Femur (tissue), 1 donor: ENCODE measurements at regions not wholly inside any gene's neighbourhood (a gene's known extent, or its start where the extent isn't known, plus 50 kb on each side); places are given as distances from the start of the nearest gene placed in this dataset.
"Not testable (repeated sequence)": the region's sequence is repeated elsewhere in the genome, so short reads cannot be mapped to it uniquely, and the experiment has no call there.

Source experiments
- DNase-seq: peaks from one replicate; pipeline ENCODE4 v3.0.0-alpha.2; 2017

DNA sequence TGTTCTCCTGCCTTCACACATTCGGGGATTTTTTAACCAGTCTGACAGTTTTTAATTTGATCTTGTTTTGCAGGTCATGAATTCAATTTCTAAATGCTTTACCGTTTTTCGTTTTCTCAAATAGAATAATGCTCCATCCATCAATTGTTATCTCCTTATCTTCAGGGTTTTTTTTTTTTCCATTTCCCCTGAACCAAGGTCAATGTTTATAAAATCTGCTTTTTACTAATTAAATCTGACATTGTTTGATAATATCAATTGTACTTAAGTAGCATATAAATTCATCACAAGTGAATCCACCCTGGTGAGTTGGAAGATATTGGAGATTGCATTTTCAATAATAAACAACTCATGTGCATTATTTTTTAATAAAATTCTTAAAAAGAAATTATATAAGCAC is 2004.6 kb upstream of the WWC1 start:
- DNase-seq: no peak

DNA sequence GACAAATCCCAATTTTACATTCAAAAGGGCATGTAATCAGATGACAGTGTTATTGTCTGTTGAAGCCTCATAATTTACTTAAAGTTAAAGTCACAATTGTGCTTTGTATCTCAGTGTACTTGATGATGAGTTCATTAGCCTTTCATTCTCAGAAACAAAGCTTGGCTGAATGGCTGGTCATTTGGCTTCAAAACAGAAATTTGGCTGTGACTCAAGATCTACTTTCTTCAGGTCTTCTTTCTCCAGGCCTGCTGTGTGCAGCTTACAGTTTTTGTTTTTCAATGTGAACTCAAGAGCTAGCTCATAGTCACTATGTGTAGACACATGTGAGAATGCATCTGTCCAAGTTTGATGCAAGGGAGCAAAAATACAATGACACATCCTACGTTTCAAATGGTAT is 2003.6 kb upstream of the WWC1 start:
- DNase-seq: no peak

DNA sequence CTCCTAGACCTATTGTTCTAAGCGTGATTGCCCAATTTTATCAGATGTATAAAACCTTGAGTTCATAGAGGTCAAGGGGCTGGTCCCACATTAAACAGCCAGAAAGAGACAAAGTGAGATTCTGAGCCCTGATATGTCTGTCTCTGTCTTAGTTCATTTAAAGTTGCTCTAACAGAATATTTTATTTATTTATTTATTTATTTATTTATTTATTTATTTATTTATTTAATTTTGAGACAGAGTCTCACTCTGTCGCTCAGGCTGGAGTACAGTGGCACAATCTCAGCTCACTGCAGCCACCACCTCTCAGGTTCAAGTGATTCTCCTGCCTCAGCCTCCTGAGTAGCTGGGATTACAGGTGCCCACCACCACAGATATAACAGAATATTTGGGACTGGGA is 1999.6 kb upstream of the WWC1 start:
- DNase-seq: not testable (repeated sequence)

DNA sequence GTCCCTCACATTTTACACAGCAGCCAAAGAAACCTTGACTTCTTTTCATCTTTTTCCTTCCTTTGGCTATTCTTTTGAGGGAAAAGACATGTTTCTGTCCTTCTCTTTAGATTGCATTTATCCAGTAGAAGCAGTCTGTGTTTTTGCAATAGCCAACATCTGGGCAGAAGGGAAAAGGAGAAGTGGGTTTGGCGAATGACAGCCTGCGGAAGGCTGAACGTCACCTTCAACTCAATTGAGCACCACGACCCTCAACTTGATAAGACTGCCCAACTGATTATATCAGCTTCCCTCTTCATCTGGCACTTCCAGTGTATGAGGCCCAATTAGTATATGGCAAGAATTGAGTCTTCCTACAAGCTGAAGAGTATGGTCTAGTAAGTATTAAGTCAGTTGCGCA is 1997.6 kb upstream of the WWC1 start:
- DNase-seq: no peak

DNA sequence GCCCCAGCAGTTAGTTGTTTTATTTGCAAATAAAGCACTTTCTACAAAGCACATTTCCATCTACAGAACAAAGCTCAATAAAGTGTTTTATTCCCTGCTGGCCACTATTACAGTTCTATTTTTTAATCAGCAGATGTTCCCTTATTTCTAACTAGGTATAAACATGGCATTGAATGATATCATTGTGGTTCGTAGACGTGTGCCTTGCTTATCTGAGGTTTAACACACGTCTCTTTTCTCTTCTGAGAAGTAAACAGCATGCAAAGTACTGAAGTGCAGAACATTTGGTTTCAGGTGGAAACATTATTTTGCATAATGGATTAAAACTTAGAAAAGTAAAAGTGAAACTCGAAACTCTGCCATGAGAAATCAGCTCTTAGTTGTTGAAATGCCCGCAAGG is 1989.3 kb upstream of the WWC1 start:
- DNase-seq: no peak

DNA sequence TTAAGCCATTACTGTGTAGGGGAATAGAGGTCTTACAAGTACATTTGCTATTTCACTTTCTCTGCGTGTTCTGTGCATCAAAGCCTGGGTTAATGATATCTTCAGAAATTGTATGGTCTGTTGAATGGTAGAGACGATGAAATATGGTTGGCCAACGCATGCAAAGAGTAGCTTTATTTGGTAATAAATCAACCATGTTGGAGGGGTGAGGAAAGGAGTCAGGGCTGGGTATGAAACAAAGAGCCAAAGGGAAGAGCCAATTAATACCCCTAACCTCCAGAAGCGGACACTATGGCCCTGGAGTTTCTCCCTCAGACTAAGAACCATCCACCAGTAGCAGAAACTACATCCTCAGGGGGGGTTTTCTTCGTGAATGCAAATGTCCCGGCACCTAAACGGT is 1974.0 kb upstream of the WWC1 start:
- DNase-seq: no peak

DNA sequence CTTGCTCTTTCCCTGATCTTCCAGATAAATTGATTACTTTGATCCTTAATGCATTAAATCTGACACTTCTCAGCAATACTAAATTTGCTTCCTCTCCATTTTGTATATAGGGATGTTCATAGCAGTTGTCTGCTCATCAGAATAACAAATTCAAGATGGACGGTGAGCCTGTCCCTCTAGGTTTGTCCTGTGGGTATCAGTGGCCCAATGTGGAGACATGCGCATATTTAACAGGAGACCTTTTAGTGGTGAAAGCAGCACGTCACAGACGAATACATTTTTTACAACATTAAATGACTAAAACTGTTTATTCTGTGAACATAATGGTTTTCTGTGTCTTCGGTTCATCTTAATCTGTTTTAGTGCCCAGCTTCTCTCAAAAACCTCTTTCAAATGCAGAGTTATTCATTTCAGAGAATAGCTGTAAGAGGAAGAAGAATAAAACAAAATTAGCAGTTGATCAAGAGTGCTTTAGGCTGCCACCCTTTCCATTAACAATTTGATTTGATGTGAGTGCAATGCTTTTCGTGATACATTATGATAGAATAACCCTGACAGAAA is 1970.4 kb upstream of the WWC1 start:
- DNase-seq: no peak

DNA sequence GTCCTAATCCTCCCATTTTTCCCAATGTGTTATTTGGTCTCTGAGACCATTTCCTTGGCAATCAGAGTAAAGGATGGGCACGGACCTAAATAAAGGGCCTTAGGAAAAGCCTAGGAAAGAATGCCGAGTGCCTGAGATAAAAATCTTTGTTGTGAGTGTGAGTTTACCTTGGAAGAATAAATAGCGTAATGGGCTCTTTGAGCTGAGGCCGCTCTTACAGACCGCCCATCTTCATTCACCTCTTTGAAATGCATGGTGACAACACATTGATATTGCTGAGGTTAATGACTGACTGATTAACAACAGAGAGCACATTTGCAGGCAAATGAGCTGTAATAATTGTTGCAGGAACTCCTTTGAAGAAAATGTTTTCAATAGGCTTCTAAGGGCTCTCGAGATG is 1967.1 kb upstream of the WWC1 start:
- no peak for DNase-seq

DNA sequence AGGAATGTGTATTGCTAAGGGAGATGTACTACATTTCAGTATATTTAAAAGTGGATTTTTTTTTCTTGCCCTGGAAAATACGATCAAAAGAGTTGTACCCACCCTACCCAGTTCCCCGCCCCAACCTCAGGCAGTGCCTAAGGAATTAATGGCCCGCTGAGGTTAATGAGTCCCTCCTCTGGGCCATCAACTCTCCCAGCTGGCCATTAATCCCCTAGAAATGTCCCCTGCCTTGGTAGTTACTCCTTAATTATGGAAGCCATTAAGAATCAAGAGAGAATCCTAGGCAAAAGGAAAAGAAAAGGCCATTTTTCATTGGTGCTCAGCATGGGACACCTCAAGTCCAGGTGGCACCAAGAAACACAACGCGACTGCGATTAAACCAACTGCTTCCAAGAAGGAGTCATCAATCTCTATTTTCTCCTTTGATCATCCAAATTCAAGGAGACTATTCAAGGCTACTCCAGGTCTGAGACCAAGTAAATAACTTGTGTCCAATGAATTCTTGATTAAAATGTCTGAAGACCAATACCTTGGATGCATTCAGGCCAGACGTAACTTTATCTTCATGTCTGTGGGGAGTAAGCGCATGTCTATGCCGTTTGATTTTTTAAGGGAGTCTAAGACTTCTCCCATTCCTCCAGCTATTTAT is 1962.2 kb upstream of the WWC1 start:
- DNase-seq: no peak

DNA sequence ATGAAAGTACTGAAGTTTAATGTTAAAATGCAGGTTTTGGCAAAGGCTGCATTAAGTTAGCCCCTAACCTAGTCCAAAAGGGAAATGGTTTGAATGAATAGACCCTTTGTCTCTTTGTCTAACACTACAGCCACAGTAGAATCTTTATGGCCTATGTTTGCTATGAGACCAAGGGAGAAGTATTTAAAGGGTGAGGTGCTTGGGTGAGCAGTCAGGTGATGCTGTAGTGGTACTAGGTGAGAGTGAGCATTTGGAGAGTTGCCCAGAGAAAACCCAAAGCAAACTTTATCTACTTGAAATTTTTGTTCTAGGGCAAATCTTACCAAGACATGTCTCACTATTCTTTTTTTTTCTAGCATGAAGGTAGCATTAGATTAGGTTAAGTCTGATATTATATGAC is 1961.4 kb upstream of the WWC1 start:
- DNase-seq: no peak

DNA sequence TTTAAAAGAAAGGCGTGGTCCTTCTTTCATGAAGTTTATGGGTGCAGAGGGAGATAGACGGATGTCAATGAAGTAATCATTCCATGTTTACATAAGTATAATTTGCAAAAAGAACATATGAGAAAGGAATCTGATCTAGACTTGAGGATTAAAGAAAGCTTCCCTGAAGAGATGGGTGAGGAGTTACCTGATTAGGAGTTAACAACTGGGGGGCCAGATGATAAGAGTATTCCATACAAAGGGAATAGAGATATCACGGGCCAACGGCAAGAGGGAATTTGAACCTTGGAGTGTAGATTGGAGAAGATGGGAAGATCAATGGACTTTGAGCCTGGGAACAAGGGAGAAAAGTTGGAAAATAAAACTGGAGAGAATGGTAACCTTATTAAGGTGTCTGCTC is 1959.9 kb upstream of the WWC1 start:
- DNase-seq: no peak

DNA sequence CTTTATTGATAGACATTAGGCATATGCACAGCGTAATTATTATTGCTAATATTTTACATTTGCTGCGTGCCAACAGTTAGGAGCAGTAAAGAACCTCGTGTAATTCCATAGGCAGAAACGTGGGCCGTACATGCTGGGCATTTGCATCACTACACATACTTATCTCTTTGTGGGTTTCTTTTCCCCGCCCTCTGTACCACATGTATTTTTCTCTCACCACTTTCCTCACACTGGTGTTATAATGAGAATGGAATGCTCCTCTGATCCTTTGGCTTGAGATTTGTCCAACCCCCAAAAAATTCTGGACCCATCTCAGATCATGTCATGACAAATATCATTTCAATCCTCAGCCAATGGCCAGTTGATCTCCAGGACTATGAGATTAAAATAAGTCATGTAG is 1952.6 kb upstream of the WWC1 start:
- no peak for DNase-seq

DNA sequence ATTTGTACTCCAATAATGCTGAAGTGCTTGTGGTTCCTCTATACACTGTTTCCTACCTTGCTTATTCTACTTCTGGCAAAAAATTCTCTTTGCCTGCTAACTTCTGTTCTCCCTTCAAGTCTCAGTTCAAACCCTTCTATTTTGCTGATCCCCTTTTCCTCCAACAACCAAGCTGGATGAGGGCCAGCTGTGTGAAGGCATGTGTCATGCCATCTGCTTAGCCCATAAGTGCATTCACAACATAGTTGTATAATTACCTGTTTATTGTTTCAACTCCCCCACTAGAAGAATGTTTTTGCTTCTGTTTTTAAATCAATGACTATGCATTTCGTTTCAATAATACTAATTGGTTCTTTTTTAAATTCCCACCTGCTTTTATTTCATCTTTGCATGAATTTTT is 1951.4 kb upstream of the WWC1 start:
- DNase-seq: no peak

DNA sequence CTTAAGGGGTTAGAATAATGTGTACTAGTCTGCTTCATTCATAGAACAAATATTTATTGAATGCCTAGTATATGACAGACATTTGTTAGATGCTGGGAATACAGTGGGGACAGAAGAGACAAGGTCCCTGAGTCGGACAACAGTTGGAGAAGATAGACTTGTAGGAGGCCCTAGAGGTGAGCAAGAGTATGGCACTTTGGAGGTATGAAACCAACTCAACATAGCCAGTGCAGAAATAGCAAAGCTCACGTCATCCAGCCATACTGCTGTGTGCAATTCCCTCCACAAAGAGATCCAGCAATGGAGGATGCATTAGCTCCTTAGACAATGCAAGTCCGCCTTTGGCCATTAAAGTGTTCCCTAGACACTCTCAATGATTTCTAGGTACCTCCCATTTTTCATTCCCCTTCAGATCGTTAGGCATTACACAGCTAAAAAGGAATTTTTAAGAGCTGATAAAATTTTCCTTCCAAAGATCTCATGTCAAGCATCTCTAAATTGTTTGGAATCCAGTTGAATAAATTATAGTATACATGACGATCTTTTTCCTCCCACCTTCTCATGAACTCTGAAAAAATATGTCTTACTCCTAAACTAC is 1949.6 kb upstream of the WWC1 start:
- no peak for DNase-seq

DNA sequence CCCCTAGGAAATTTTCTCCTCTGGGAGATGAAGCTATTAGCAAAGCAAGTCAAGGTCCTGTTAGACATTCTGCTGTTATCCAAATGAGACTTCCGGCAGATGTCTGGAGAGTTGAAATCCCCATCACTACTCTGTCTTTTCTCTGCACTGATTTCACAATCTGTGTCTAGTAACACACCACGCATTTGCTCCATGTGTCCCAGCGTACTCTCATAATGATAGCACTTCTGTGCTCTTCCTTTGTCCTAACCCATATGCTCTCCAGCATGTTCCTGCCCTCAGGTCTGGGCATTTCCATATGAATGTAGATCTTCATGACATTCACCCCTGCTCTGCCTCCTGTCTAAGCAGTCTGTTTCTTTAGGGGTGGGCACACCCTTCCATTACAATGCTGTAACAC is 1949.0 kb upstream of the WWC1 start:
- DNase-seq: no peak

DNA sequence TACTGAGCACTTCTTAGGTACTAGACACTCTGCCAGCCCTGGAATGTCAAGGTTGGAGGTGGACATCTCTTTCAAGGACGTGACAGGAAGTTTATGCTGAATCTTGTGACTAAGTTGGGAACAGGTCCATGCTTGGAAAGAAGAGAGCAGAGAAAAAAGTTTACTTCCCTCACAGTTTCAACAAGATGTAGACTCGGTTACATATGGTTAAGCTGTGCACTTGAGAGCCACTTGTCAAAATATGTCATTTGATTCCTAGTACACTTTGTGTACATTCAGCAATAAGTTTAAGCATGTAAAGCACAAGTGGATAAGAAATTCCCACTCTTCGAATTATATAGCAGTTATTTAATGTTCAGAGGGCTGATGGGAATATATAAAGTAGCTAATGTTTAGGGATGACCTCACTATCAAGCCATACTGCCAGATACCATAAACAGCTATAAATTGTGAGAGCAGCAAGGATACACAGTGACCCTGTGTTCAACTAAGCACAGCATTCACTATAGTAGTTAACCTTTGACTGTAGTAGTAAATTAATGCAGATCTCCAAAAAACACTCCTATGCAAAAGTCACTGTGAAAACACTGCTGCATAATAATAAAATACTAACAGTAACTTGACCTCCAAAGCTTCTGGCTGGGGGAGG is 1944.6 kb upstream of the WWC1 start:
- no peak for DNase-seq

DNA sequence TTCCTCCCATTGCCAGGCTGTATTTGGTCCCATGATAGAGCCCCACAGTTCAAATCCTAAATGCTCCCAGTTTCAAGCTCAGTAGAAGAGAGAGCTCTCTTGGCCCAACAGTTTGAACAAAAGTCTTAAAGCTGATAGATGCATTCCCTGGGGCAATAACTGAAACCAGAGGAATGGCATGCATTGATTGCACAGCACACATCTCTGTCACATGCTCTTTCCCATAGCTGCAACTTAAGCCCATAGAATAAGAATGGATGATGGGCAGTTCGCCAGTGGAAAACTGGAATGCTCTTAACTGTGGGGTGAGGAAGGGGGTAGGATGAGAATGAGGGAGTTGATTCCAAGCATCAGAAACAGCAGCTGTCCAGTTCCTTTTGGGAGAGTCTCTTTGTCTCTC is 1942.4 kb upstream of the WWC1 start:
- peak; percentile 58 for DNase-seq

DNA sequence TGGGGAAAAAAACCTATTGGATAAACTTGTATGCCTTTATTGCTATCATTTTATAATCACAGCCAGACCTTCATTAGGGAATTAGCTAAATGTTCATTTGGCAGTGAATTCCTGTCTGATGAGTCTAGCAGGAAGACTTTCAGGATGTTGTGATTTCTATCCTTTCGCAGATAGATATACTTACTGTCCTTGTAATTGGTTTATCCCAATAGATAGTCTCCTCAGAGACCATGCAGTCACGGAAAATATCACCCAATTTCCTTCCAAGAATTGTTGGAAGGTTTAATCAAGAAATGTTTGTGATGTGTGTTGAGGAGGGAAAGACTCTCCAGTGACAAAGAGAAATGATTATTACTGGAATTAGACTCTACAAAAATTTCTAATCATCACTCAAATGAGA is 1937.9 kb upstream of the WWC1 start:
- DNase-seq: no peak

DNA sequence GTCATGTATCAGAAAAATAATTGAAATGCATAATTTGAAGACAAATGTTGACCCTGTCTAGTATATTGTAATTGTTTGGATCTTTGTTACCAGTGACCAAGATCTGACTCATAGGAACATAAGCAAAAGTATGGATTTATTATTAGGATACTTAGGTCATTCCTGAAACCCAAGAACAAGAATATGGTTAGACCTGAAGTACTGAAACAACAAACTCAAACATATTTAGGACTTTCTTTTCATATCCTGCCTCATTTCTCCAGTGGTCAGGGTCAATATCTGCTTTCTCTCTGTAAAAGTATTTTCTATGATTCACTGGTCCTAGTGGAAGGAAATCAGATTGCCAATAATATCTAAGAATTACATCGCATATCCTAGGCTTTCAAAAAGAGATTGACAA is 1937.1 kb upstream of the WWC1 start:
- no peak for DNase-seq

DNA sequence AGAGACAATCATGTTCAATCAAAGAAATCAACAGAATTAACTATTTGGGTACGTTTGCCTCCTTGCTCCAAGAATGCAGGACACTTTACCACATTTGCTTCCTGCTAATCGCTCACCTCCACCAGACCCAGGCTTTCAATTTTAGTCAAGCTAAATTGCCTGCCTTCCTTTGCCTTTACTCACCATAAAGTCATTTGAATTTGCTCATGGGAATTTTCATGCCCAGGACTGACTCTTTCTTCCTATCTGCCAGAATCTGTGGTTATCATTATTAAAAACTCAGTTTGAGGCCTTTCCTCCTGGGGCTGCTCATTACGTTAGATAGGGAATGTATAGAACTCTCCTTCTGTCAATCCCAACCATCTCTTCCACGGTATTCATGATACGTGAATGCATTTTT is 1935.3 kb upstream of the WWC1 start:
- DNase-seq: no peak

DNA sequence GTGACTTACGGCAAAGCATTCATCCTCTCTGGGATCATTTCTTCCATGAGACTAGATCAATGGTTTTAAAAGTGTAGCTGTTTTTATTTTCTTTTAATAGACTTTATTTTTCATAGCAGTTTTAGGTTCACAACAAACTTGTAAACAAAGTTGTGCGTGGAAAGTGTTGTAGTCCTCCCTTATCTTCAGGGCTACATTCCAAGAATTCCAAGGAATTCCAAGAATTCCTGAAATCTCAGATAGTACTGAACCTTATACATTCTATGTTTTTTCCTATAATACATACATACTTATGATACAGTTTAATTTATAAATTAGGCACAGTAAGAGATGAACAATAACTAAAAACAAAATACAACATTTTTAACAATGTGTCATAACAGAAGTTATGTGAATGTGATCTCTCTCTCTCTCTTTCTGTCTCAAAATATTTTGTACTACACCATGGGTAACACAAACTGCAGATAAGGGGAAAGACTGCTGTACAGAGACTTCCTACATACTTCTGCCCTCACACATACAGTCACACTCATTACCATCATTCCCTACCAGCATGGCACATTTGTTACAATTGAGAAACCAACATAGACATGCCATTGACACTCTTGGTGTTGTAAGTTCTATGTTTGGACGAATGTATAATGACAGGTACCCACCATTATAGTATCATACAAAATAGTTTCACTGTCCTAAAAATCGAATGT is 1933.2 kb upstream of the WWC1 start:
- DNase-seq: no peak

DNA sequence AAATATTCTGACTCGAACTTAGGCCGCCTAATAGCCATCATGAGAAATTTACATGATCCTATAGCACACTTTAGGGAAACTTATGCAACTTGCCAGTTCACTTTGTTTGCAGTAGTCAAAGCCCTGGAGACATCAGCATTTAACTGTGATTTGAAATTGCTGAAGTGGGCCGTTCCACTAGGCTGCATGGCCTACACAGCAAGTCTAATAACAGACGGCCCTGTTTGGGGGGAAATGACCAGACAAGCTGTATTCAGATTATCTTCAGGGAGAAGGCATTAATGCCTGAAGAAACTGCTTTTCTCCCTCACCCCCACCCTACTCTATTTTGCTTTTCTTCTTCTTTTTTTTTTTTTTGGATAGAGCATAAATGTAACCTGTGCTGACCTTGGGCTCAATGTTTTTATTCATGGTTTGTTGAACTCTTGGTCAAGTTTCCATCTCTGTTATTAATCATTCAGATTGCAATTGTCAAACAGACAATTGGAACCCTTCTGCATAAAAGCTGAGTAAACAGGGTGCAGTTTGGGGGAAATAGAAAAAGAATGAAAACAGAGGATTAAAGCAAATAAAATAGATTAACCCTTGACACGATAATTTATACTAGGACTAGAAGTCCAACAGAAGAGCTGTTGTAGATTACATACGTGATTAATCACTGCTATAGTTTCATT is 1928.2 kb upstream of the WWC1 start:
- no peak for DNase-seq

DNA sequence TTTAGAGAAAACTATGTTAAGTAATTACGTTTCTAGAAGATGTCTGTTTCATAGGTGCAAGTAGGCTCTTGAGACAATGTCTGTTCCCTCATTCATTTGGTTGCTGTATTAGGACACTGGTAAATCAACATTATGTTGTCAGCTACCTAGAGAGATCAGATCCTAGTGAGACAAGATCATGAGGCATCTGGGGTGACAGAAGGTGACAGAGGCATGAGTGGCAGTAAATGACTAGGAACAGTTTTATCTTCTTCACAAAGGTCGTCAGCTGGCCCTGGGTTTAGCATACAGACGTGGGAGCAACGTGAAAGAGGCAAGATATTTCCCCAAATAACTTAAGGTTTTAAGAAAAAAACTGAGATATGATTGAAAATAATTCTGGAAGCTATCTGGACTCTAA is 1926.3 kb upstream of the WWC1 start:
- no peak for DNase-seq
